ENCODE measurements at regions not wholly inside any gene's neighbourhood (a gene's known extent, or its start where the extent isn't known, plus 50 kb on each side); places are given as distances from the start of the nearest gene placed in this dataset.

DNA sequence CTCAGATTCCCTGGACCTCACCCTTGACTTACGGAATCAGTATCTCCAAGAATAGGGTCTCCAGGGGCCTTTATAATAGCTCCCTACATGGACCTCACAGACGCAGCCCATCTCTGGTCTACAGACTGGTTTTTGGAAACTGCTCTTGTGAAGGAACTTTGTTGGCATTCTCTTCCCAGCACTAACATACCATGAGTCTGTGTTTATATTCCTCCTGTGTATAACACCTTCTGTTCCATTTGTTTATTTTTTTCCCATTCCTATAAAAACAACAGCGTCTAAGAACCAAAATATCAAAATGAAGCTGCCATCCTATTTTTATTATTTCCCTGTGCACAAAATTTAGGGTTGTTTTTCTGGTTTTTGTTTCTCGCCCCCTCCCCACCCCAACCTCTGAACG, 131.1 kb downstream of the NEDD1 start:
- no peak for TF ChIP-seq TAF1 (IDR thresholded peaks at IDR 0.05; ENCODE audit: borderline replicate concordance, insufficient read depth, low read length)
- TF ChIP-seq FOXP2 (optimal IDR thresholded peaks at IDR 0.05; ENCODE audit: borderline replicate concordance, extremely low read depth, extremely low read length, insufficient read depth) = no peak
- no peak for TF ChIP-seq POLR2AphosphoS5 (IDR thresholded peaks at IDR 0.05; ENCODE audit: low read depth, low read length)
- no peak for TF ChIP-seq SIN3A (IDR thresholded peaks at IDR 0.05; ENCODE audit: borderline replicate concordance, insufficient read depth, low read length)
- TF ChIP-seq, protein P1, sequence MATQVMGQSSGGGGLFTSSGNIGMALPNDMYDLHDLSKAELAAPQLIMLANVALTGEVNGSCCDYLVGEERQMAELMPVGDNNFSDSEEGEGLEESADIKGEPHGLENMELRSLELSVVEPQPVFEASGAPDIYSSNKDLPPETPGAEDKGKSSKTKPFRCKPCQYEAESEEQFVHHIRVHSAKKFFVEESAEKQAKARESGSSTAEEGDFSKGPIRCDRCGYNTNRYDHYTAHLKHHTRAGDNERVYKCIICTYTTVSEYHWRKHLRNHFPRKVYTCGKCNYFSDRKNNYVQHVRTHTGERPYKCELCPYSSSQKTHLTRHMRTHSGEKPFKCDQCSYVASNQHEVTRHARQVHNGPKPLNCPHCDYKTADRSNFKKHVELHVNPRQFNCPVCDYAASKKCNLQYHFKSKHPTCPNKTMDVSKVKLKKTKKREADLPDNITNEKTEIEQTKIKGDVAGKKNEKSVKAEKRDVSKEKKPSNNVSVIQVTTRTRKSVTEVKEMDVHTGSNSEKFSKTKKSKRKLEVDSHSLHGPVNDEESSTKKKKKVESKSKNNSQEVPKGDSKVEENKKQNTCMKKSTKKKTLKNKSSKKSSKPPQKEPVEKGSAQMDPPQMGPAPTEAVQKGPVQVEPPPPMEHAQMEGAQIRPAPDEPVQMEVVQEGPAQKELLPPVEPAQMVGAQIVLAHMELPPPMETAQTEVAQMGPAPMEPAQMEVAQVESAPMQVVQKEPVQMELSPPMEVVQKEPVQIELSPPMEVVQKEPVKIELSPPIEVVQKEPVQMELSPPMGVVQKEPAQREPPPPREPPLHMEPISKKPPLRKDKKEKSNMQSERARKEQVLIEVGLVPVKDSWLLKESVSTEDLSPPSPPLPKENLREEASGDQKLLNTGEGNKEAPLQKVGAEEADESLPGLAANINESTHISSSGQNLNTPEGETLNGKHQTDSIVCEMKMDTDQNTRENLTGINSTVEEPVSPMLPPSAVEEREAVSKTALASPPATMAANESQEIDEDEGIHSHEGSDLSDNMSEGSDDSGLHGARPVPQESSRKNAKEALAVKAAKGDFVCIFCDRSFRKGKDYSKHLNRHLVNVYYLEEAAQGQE (IDR thresholded peaks at IDR 0.05; ENCODE audit: insufficient read depth in 1 of 2, low read depth in 2 of 2, low read length in 2 of 2) = no peak

- TF ChIP-seq SIN3A (IDR thresholded peaks at IDR 0.05; ENCODE audit: borderline replicate concordance, insufficient read depth, low read length) = no peak
- TF ChIP-seq, protein P1 (IDR thresholded peaks at IDR 0.05; ENCODE audit: insufficient read depth in 1 of 2, low read depth in 2 of 2, low read length in 2 of 2) = no peak
- no peak for TF ChIP-seq FOXP2 (optimal IDR thresholded peaks at IDR 0.05; ENCODE audit: borderline replicate concordance, extremely low read depth, extremely low read length, insufficient read depth)
- no peak for TF ChIP-seq TAF1 (IDR thresholded peaks at IDR 0.05; ENCODE audit: borderline replicate concordance, insufficient read depth, low read length)
- no peak for TF ChIP-seq POLR2AphosphoS5 (IDR thresholded peaks at IDR 0.05; ENCODE audit: low read depth, low read length)
Observed at GRCh38 chr12:97038834-97039233, 131.8 kb downstream of the NEDD1 start.

- TF ChIP-seq SIN3A (IDR thresholded peaks at IDR 0.05; ENCODE audit: borderline replicate concordance, insufficient read depth, low read length) = no peak
- no peak for TF ChIP-seq FOXP2 (optimal IDR thresholded peaks at IDR 0.05; ENCODE audit: borderline replicate concordance, extremely low read depth, extremely low read length, insufficient read depth)
- no peak for TF ChIP-seq POLR2AphosphoS5 (IDR thresholded peaks at IDR 0.05; ENCODE audit: low read depth, low read length)
- TF ChIP-seq TAF1 (IDR thresholded peaks at IDR 0.05; ENCODE audit: borderline replicate concordance, insufficient read depth, low read length) = no peak
- TF ChIP-seq, protein P1 (IDR thresholded peaks at IDR 0.05; ENCODE audit: insufficient read depth in 1 of 2, low read depth in 2 of 2, low read length in 2 of 2) = no peak
Observed at GRCh38 chr12:97046901-97047300, 139.8 kb downstream of the NEDD1 start.

- TF ChIP-seq POLR2AphosphoS5 (IDR thresholded peaks at IDR 0.05; ENCODE audit: low read depth, low read length) = no peak
- no peak for TF ChIP-seq FOXP2 (optimal IDR thresholded peaks at IDR 0.05; ENCODE audit: borderline replicate concordance, extremely low read depth, extremely low read length, insufficient read depth)
- TF ChIP-seq TAF1 (IDR thresholded peaks at IDR 0.05; ENCODE audit: borderline replicate concordance, insufficient read depth, low read length) = no peak
- TF ChIP-seq SIN3A (IDR thresholded peaks at IDR 0.05; ENCODE audit: borderline replicate concordance, insufficient read depth, low read length) = no peak
- TF ChIP-seq, protein P1 (IDR thresholded peaks at IDR 0.05; ENCODE audit: insufficient read depth in 1 of 2, low read depth in 2 of 2, low read length in 2 of 2) = no peak
Observed at GRCh38 chr12:97047361-97047760, 140.3 kb downstream of the NEDD1 start.
